ENCODE measurements at regions not wholly inside any gene's neighbourhood (a gene's known extent, or its start where the extent isn't known, plus 50 kb on each side); places are given as distances from the start of the nearest gene placed in this dataset.
A peak's percentile ranks its signal among the peaks of the same experiment; 100 is the strongest.

- H3K27me3 Mint-ChIP-seq (ENCODE audit: low read depth), result peaks cover 56% of the 10 kb centered on the region
- no peaks in the 10 kb centered on the region for H3K9me3 Mint-ChIP-seq
- H3K4me1 Mint-ChIP-seq, result no peaks in the 10 kb centered on the region
- peak; percentile 26 for TF ChIP-seq CTCF (IDR thresholded peaks at IDR 0.05; ENCODE audit: unreplicated experiment)
- no peak overlapping the region for H3K27ac Mint-ChIP-seq
- no peak overlapping the region for H3K4me3 Mint-ChIP-seq
- DNase-seq (ENCODE audit: low spot score in 2 of 2, unreplicated experiment in 2 of 2), result no peak
- H3K36me3 Mint-ChIP-seq, result no peaks in the 10 kb centered on the region
Observed at GRCh38 chr2:104033399-104033798, 820.5 kb upstream of the POU3F3 start.

GRCh38 chr2:104040771-104041170, 813.1 kb upstream of the POU3F3 start:
- Mint-ChIP-seq H3K27me3 (ENCODE audit: low read depth) (peaks cover 38% of the 10 kb centered on the region), H3K4me3 (no peak overlapping the region), H3K36me3 (no peaks in the 10 kb centered on the region), H3K27ac (no peak overlapping the region), H3K9me3 (no peaks in the 10 kb centered on the region), H3K4me1 (no peaks in the 10 kb centered on the region)
- no peak for TF ChIP-seq CTCF (IDR thresholded peaks at IDR 0.05; ENCODE audit: unreplicated experiment)
- DNase-seq (ENCODE audit: low spot score in 2 of 2, unreplicated experiment in 2 of 2), result no peak

GRCh38 chr2:104041351-104041750, 812.6 kb upstream of the POU3F3 start:
- Mint-ChIP-seq H3K36me3 (no peaks in the 10 kb centered on the region), H3K27me3 (ENCODE audit: low read depth) (peaks cover 34% of the 10 kb centered on the region), H3K4me3 (no peak overlapping the region), H3K4me1 (peaks cover 1% of the 10 kb centered on the region), H3K9me3 (no peaks in the 10 kb centered on the region), H3K27ac (no peak overlapping the region)
- no peak for DNase-seq (ENCODE audit: low spot score in 2 of 2, unreplicated experiment in 2 of 2)
- TF ChIP-seq CTCF (IDR thresholded peaks at IDR 0.05; ENCODE audit: unreplicated experiment), result no peak

GRCh38 chr2:104043864-104044263, 810.1 kb upstream of the POU3F3 start:
- Mint-ChIP-seq H3K9me3 (no peaks in the 10 kb centered on the region), H3K4me3 (no peak overlapping the region), H3K27me3 (ENCODE audit: low read depth) (peaks cover 16% of the 10 kb centered on the region), H3K36me3 (no peaks in the 10 kb centered on the region), H3K4me1 (peaks cover 15% of the 10 kb centered on the region), H3K27ac (no peak overlapping the region)
- DNase-seq (ENCODE audit: low spot score in 2 of 2, unreplicated experiment in 2 of 2), result no peak
- TF ChIP-seq CTCF (IDR thresholded peaks at IDR 0.05; ENCODE audit: unreplicated experiment), result no peak

GRCh38 chr2:104045071-104045470, 808.8 kb upstream of the POU3F3 start:
- Mint-ChIP-seq H3K4me1 (peaks cover 27% of the 10 kb centered on the region), H3K36me3 (no peaks in the 10 kb centered on the region), H3K4me3 (no peak overlapping the region), H3K27ac (no peak overlapping the region), H3K27me3 (ENCODE audit: low read depth) (peaks cover 16% of the 10 kb centered on the region), H3K9me3 (no peaks in the 10 kb centered on the region)
- DNase-seq (ENCODE audit: low spot score in 2 of 2, unreplicated experiment in 2 of 2), result no peak
- TF ChIP-seq CTCF (IDR thresholded peaks at IDR 0.05; ENCODE audit: unreplicated experiment), result no peak

- no peak for DNase-seq (ENCODE audit: low spot score in 2 of 2, unreplicated experiment in 2 of 2)
- H3K27me3 Mint-ChIP-seq (ENCODE audit: low read depth), result peaks cover 11% of the 10 kb centered on the region
- TF ChIP-seq CTCF (IDR thresholded peaks at IDR 0.05; ENCODE audit: unreplicated experiment), result no peak
- peaks cover 38% of the 10 kb centered on the region for H3K4me1 Mint-ChIP-seq
- H3K4me3 Mint-ChIP-seq, result no peak overlapping the region
- H3K36me3 Mint-ChIP-seq, result no peaks in the 10 kb centered on the region
- H3K9me3 Mint-ChIP-seq, result no peaks in the 10 kb centered on the region
- no peak overlapping the region for H3K27ac Mint-ChIP-seq
Observed at GRCh38 chr2:104046466-104046865, 807.4 kb upstream of the POU3F3 start.
